ENCODE measurements at regions not wholly inside any gene's neighbourhood (a gene's known extent, or its start where the extent isn't known, plus 50 kb on each side); places are given as distances from the start of the nearest gene placed in this dataset.
"Not testable (repeated sequence)": the region's sequence is repeated elsewhere in the genome, so short reads cannot be mapped to it uniquely, and the experiment has no call there.

GRCh38 chr12:74169607-74170006, 368.0 kb upstream of the ATXN7L3B start:
- no peak overlapping the region for H3K4me3 ChIP-seq
- no peaks in the 10 kb centered on the region for H3K36me3 ChIP-seq
- 62 to 78% (median 74%) methylated on average over 2 of the region's 2 CpGs for WGBS, 5 donors
- no peaks in the 10 kb centered on the region for H3K4me1 ChIP-seq
- H3K9me3 ChIP-seq, result peaks cover 0 to 14% (median 7%) of the 10 kb centered on the region in 4 donors
- DNase-seq, result no peak
- H3K27ac ChIP-seq, result no peak overlapping the region
- H3K27me3 ChIP-seq, result no peaks in the 10 kb centered on the region
- TF ChIP-seq POLR2AphosphoS5 (IDR thresholded peaks at IDR 0.05), result no peak
- intact Hi-C loops (cut with DNase I; ENCODE audit: low total_unique reads), result no loop called here

DNA sequence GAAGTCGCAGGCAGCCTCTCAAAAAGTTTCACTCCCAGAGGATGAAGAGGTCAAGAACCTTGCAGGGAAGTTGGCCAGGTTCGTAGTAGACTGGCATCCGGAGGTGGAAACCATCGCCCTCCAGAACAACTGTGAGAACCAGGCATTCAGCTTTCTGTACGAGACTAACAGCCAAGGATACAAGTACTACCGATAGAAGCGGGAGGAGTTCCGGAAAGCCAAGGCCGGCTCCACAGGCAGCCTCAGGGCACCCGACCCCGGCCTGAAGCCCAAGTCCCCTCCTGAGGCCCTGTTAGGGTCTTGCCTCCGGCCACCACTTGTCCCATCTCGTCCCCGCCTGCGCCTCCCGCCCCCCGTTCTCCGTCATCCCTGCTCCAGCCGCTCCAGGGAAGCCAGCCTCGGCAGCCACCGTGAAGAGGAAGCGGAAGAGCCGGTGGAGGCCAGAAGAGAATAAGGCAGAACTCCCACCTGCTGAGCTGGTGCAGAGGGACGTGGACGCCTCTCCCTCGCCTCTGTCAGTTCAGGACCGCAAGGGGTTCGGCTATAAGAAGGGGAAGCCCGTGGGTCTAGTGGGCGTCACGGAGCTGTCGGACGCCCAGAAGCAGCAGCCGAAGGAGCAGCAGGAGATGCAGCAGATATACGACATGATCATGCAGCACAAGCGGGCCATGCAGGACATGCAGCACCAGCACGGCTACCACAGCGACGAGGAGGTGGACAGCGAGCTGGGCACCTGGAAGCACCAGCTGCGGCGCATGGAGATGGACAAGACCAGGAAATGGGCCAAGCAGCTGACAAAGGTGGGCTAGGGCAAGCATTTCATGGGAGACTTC, 366.8 kb upstream of the ATXN7L3B start:
- no peak for TF ChIP-seq CTCF (IDR thresholded peaks at IDR 0.05)
- TF ChIP-seq EP300 (IDR thresholded peaks at IDR 0.05), result no peak
- no peak for TF ChIP-seq POLR2A (IDR thresholded peaks at IDR 0.05)
- TF ChIP-seq POLR2AphosphoS5 (IDR thresholded peaks at IDR 0.05), result no peak
- intact Hi-C loops (cut with DNase I; ENCODE audit: low total_unique reads), result no loop called here
- 90 to 95% (median 94%) methylated on average over 39 to 42 of the region's 42 CpGs for whole genome bisulfite sequencing, 5 donors
- Histone ChIP-seq H3K4me1 (no peaks in the 10 kb centered on the region), H3K27me3 (no peaks in the 10 kb centered on the region), H3K9me3 (peaks cover 0 to 26% (median 15%) of the 10 kb centered on the region in 4 donors), H3K36me3 (no peaks in the 10 kb centered on the region), H3K4me3 (no peak overlapping the region), H3K27ac (no peak overlapping the region)
- no peak for DNase-seq

DNA sequence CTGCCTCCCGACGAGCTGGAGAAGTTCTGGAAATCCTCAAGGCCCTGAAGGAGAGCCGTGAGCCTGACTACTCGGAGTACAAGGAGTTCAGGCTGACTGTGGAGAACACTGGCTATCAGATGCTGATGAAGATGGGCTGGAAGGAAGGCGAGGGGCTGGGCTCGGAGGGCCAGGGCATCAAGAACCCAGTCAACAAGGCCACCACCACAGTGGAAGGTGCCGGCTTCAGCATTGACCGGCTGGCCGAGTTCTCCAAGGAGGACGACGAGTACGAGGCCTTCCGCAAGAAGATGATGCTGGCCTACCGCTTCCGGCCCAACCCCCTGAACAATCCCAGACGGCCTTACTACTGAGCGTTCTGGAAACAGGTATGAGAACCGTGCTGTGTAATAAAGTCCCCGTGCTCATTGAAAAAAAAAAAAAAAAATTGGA, 366.1 kb upstream of the ATXN7L3B start:
- WGBS, 5 donors, result 90 to 94% (median 93%) methylated on average over 18 to 19 of the region's 19 CpGs
- DNase-seq, result no peak
- intact Hi-C loops (cut with DNase I; ENCODE audit: low total_unique reads), result no loop called here
- TF ChIP-seq POLR2AphosphoS5 (IDR thresholded peaks at IDR 0.05) (no peak), EP300 (IDR thresholded peaks at IDR 0.05) (no peak), CTCF (IDR thresholded peaks at IDR 0.05) (no peak), POLR2A (IDR thresholded peaks at IDR 0.05) (no peak)
- Histone ChIP-seq H3K4me1 (no peaks in the 10 kb centered on the region), H3K36me3 (no peaks in the 10 kb centered on the region), H3K9me3 (peaks cover 0 to 26% (median 15%) of the 10 kb centered on the region in 4 donors), H3K27ac (no peak overlapping the region), H3K4me3 (no peak overlapping the region), H3K27me3 (no peaks in the 10 kb centered on the region)

GRCh38 chr12:74174961-74175360, 362.7 kb upstream of the ATXN7L3B start:
- 54 to 72% (median 55%) methylated on average over 4 of the region's 4 CpGs for WGBS, 5 donors
- DNase-seq; H3K36me3 ChIP-seq; intact Hi-C loops (cut with DNase I; ENCODE audit: low total_unique reads); H3K4me3 ChIP-seq; H3K27ac ChIP-seq; H3K27me3 ChIP-seq; H3K4me1 ChIP-seq: not testable (repeated sequence)
- H3K9me3 ChIP-seq, result peaks cover 0 to 35% (median 15%) of the 10 kb centered on the region in 4 donors

GRCh38 chr12:74185360-74185759, 352.3 kb upstream of the ATXN7L3B start:
- Histone ChIP-seq H3K27ac (no peak overlapping the region), H3K9me3 (no peaks in the 10 kb centered on the region), H3K4me1 (no peaks in the 10 kb centered on the region), H3K36me3 (no peaks in the 10 kb centered on the region), H3K27me3 (no peaks in the 10 kb centered on the region), H3K4me3 (no peak overlapping the region)
- intact Hi-C loops (cut with DNase I; ENCODE audit: low total_unique reads), result no loop called here
- TF ChIP-seq POLR2A (IDR thresholded peaks at IDR 0.05), result no peak
- TF ChIP-seq EP300 (IDR thresholded peaks at IDR 0.05), result no peak
- TF ChIP-seq POLR2AphosphoS5 (IDR thresholded peaks at IDR 0.05), result no peak
- no peak for TF ChIP-seq CTCF (IDR thresholded peaks at IDR 0.05)
- 62 to 89% (median 64%) methylated on average over 2 of the region's 2 CpGs for WGBS, 5 donors
- no peak for DNase-seq
